ENCODE measurements at regions not wholly inside any gene's neighbourhood (a gene's known extent, or its start where the extent isn't known, plus 50 kb on each side); places are given as distances from the start of the nearest gene placed in this dataset.

DNA sequence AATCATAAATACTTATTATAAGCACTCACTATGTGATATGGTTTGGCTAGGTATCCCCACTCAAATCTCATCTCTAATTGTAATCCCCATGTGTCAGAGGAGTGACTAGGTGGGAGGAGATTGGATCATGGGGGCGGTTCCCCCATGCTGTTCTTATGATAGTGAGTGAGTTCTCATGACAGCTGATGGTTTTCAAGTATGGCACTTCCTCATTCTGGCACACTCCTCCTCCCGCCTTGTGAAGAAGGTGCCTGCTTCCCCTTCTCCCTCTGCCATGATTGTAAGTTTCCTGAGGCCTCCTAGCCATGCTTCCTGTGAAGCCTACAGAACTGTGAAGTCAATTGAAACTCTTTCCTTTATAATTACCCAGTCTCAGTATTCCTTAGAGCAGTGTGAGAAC, 53.3 kb upstream of the CHMP2B start:
- TF ChIP-seq EZH2phosphoT487 (IDR thresholded peaks at IDR 0.05; ENCODE audit: borderline replicate concordance, low read depth, low read length) (no peak), CTCF (conservative IDR thresholded peaks at IDR 0.05; ENCODE audit: low read length) (no peak)

Measured in OCI-LY7 (cell line).